IMR-90 (cell line): ENCODE measurements at regions not wholly inside any gene's neighbourhood (a gene's known extent, or its start where the extent isn't known, plus 50 kb on each side); places are given as distances from the start of the nearest gene placed in this dataset.

Source experiments
- ATAC-seq: fragments of 200-7000 bp; cut with Tn5 transposase; 2 replicates; pipeline ENCODE4 v1.9.1; 2020; ENCODE audit warnings: low read depth, mild to moderate bottlenecking, moderate library complexity
- BruUV-seq: library from RNA; stranded (reverse); fragments of 400-500 nt; replicated peaks from 2 replicates; lab custom pipeline; 2021; lab: Mats Ljungman, UMichigan
- CTCF ChIA-PET: fragments of 300-600 bp; formaldehyde crosslinking; extraction: SDS; loops from one replicate; lab custom pipeline; 2021; ENCODE audit warnings: antibody characterized with exemption; lab: Yijun Ruan, JAX
- POLR2A ChIA-PET: fragments of 300-600 bp; sonication (Branson Sonifier 250); formaldehyde crosslinking; loops from one replicate; lab custom pipeline; 2022; ENCODE audit warnings: antibody characterized with exemption; ENCODE audit not compliant: unreplicated experiment; lab: Charles Lee
- DNase-seq: peaks from one replicate; pipeline ENCODE4 v3.0.0; 2013
- H2AFZ ChIP-seq: replicated peaks from 2 replicates; pipeline ENCODE3; 2013; ENCODE audit warnings: low read length, mild to moderate bottlenecking; ENCODE audit not compliant: poor library complexity
- H2AK5ac ChIP-seq: 2 replicates; pipeline ENCODE4 v1.6.1; 2013; ENCODE audit warnings: low read depth, low read length, inconsistent platforms
- H2AK9ac ChIP-seq: replicated peaks from 2 replicates; pipeline ENCODE3; 2013; ENCODE audit warnings: mild to moderate bottlenecking, low read depth, low read length, moderate library complexity; ENCODE audit not compliant: poor library complexity
- H2BK120ac ChIP-seq: 2 replicates; pipeline ENCODE4 v1.6.1; 2013; ENCODE audit warnings: low read depth, low read length, inconsistent platforms
- H2BK15ac ChIP-seq: 3 replicates; pipeline ENCODE4 v1.6.1; 2013; ENCODE audit warnings: low read depth, low read length, inconsistent platforms
- H2BK20ac ChIP-seq: 2 replicates; pipeline ENCODE4 v1.6.1; 2013; ENCODE audit warnings: low read depth, mild to moderate bottlenecking, inconsistent platforms, low read length, moderate library complexity
- H2BK5ac ChIP-seq: 2 replicates; pipeline ENCODE4 v1.6.1; 2013; ENCODE audit warnings: mild to moderate bottlenecking, low read depth, low read length, inconsistent platforms; ENCODE audit not compliant: poor library complexity, severe bottlenecking
- H3K14ac ChIP-seq: replicated peaks from 2 replicates; pipeline ENCODE4 v1.6.1; 2013; ENCODE audit warnings: low read depth, low read length, inconsistent platforms
- H3K18ac ChIP-seq: 2 replicates; pipeline ENCODE4 v1.6.1; 2013; ENCODE audit warnings: low read depth, low read length, control low read depth
- H3K23ac ChIP-seq: 2 replicates; pipeline ENCODE4 v1.6.1; 2013; ENCODE audit warnings: low read depth, low read length, inconsistent platforms
- H3K27ac ChIP-seq: 2 replicates; pipeline ENCODE4 v1.5.1; 2013; ENCODE audit warnings: mild to moderate bottlenecking, control low read depth, low read length; ENCODE audit not compliant: insufficient read depth
- H3K27me3 ChIP-seq: 2 replicates; pipeline ENCODE4 v1.6.1; 2013; ENCODE audit warnings: low read length; ENCODE audit not compliant: control insufficient read depth, insufficient read depth
- H3K36me3 ChIP-seq: 2 replicates; pipeline ENCODE4 v1.6.1; 2013; ENCODE audit warnings: low read length, mixed read lengths; ENCODE audit not compliant: control insufficient read depth, insufficient read depth
- H3K4ac ChIP-seq: 2 replicates; pipeline ENCODE4 v1.6.1; 2013; ENCODE audit warnings: low read depth, low read length, inconsistent platforms
- H3K4me1 ChIP-seq: 2 replicates; pipeline ENCODE4 v1.6.1; 2013; ENCODE audit warnings: low read length, mixed read lengths; ENCODE audit not compliant: control insufficient read depth, insufficient read depth
- H3K4me2 ChIP-seq: 2 replicates; pipeline ENCODE4 v1.6.1; 2013; ENCODE audit warnings: low read depth, mild to moderate bottlenecking, control low read depth, low read length, moderate library complexity
- H3K4me3 ChIP-seq: 2 replicates; pipeline ENCODE4 v1.5.1; 2013; ENCODE audit warnings: low read depth, mild to moderate bottlenecking, control low read depth, low read length, moderate library complexity; ENCODE audit not compliant: insufficient read depth
- H3K56ac ChIP-seq: 2 replicates; pipeline ENCODE4 v1.6.1; 2013; ENCODE audit warnings: low read length, inconsistent platforms; ENCODE audit not compliant: insufficient read depth; ENCODE audit errors: extremely low read depth
- H3K79me1 ChIP-seq, 2 experiments: 2 replicates each; pipeline ENCODE4 v1.6.1; 2013; ENCODE audit warnings: low read length in 2 of 2, inconsistent platforms in 1 of 2, low read depth in 1 of 2
- H3K9ac ChIP-seq: 2 replicates; pipeline ENCODE4 v1.6.1; 2013; ENCODE audit warnings: low read depth, low read length, control low read depth
- H3K9me1 ChIP-seq: 2 replicates; pipeline ENCODE4 v1.6.1; 2013; ENCODE audit warnings: low read length, inconsistent platforms; ENCODE audit not compliant: insufficient read depth
- H3K9me3 ChIP-seq: 2 replicates; pipeline ENCODE4 v1.6.1; 2013; ENCODE audit warnings: low read length; ENCODE audit not compliant: control insufficient read depth, insufficient read depth
- H4K20me1 ChIP-seq: 2 replicates; pipeline ENCODE4 v1.6.1; 2013; ENCODE audit warnings: low read length, inconsistent platforms; ENCODE audit not compliant: insufficient read depth
- H4K5ac ChIP-seq: 2 replicates; pipeline ENCODE4 v1.6.1; 2013; ENCODE audit warnings: mild to moderate bottlenecking, low read depth, low read length, control low read depth
- H4K8ac ChIP-seq, 2 experiments: 2 replicates each; pipeline ENCODE4 v1.6.1; 2013; ENCODE audit warnings: low read depth in 2 of 2, low read length in 2 of 2, control low read depth in 1 of 2, inconsistent platforms in 1 of 2
- H4K91ac ChIP-seq: 2 replicates; pipeline ENCODE4 v1.6.1; 2013; ENCODE audit warnings: low read depth, low read length, inconsistent platforms; ENCODE audit not compliant: insufficient read depth
- BHLHE40 ChIP-seq: fragments of 150-350 bp; IDR thresholded peaks from 2 replicates; pipeline ENCODE4 v1.6.1; 2016; ENCODE audit warnings: mild to moderate bottlenecking, low read depth, low read length
- CEBPB ChIP-seq: IDR thresholded peaks from 2 replicates; pipeline ENCODE4 v1.6.1; 2012; ENCODE audit warnings: low read depth, low read length, improper control_type of control experiment
- CHD1 ChIP-seq: IDR thresholded peaks from 2 replicates; pipeline ENCODE4 v1.6.1; 2012; ENCODE audit warnings: low read depth, low read length, improper control_type of control experiment
- FOS ChIP-seq: fragments of 150-350 bp; IDR thresholded peaks from 2 replicates; pipeline ENCODE4 v1.6.1; 2016; ENCODE audit warnings: low read depth, low read length
- MAFK ChIP-seq: IDR thresholded peaks from 2 replicates; pipeline ENCODE4 v1.6.1; 2012; ENCODE audit warnings: low read depth, low read length, improper control_type of control experiment
- MAZ ChIP-seq: IDR thresholded peaks from 2 replicates; pipeline ENCODE4 v1.6.1; 2012; ENCODE audit warnings: low read depth, mild to moderate bottlenecking, low read length, improper control_type of control experiment, moderate library complexity, borderline replicate concordance
- MXI1 ChIP-seq: IDR thresholded peaks from 2 replicates; pipeline ENCODE4 v1.6.1; 2012; ENCODE audit warnings: low read depth, mild to moderate bottlenecking, low read length, moderate library complexity, borderline replicate concordance
- NFE2L2 ChIP-seq: fragments of 150-350 bp; IDR thresholded peaks from 2 replicates; pipeline ENCODE4 v1.6.1; 2016; ENCODE audit warnings: low read depth, mild to moderate bottlenecking, low read length
- POLR2A ChIP-seq: IDR thresholded peaks from 2 replicates; pipeline ENCODE4 v1.6.1; 2012; ENCODE audit warnings: mild to moderate bottlenecking, low read depth, low read length
- RAD21 ChIP-seq: IDR thresholded peaks from 2 replicates; pipeline ENCODE4 v1.6.1; 2012; ENCODE audit warnings: low read length, improper control_type of control experiment
- RCOR1 ChIP-seq: IDR thresholded peaks from 2 replicates; pipeline ENCODE4 v1.6.1; 2012; ENCODE audit warnings: mild to moderate bottlenecking, low read length, improper control_type of control experiment; ENCODE audit not compliant: insufficient replicate concordance
- RFX5 ChIP-seq: IDR thresholded peaks from 2 replicates; pipeline ENCODE4 v1.8.0; 2012; ENCODE audit warnings: low read depth, mild to moderate bottlenecking, low read length, moderate library complexity
- SMC3 ChIP-seq: fragments of 150-350 bp; IDR thresholded peaks from 2 replicates; pipeline ENCODE4 v1.6.1; 2016; ENCODE audit warnings: low read depth, mild to moderate bottlenecking, antibody characterized with exemption, low read length, moderate library complexity
- WGBS, 2 experiments: methylation state at CpG; one replicate each; pipeline versions ENCODE4 v1.1.5 to v1.1.7; 2013; ENCODE audit warnings: missing lambda C conversion rate in 2 of 2; ENCODE audit not compliant: insufficient read length in 1 of 2; ENCODE audit errors: extremely low coverage in 2 of 2; 5-methylcytosine and 5-hydroxymethylcytosine counted together
- dilution Hi-C: fragments of 300-500 bp; cut with HindIII; formaldehyde crosslinking; loops from one replicate; pipeline ENCODE4 v1.14.3; 2018; ENCODE audit warnings: low sequenced_read_pairs; ENCODE audit not compliant: unreplicated experiment
- in situ Hi-C: fragments of 300-500 bp; cut with MboI; formaldehyde crosslinking; loops from 3 replicates; pipeline ENCODE4 v1.14.3; 2019; ENCODE audit warnings: low sequenced_read_pairs, inconsistent platforms, mixed read lengths
- intact Hi-C: fragments of 100-400 bp; cut with micrococcal nuclease; formaldehyde crosslinking; loops from 2 replicates; pipeline ENCODE4 v1.10.0; 2022
- TF ChIP-seq, protein P1 (sequence below): fragments of 150-350 bp; IDR thresholded peaks from 2 replicates; pipeline ENCODE4 v1.6.1; 2017; ENCODE audit warnings: mild to moderate bottlenecking, antibody characterized with exemption, low read length, low read depth
- TF ChIP-seq, protein P2 (sequence below): conservative IDR thresholded peaks from 2 replicates; pipeline ENCODE4 v1.5.1; 2012; ENCODE audit warnings: mild to moderate bottlenecking, low read depth, low read length, improper control_type of control experiment
- TF ChIP-seq, protein P3 (sequence below): fragments of 150-350 bp; IDR thresholded peaks from 2 replicates; pipeline ENCODE4 v1.6.1; 2016; ENCODE audit warnings: low read depth, mild to moderate bottlenecking, low read length, moderate library complexity, borderline replicate concordance

DNA sequence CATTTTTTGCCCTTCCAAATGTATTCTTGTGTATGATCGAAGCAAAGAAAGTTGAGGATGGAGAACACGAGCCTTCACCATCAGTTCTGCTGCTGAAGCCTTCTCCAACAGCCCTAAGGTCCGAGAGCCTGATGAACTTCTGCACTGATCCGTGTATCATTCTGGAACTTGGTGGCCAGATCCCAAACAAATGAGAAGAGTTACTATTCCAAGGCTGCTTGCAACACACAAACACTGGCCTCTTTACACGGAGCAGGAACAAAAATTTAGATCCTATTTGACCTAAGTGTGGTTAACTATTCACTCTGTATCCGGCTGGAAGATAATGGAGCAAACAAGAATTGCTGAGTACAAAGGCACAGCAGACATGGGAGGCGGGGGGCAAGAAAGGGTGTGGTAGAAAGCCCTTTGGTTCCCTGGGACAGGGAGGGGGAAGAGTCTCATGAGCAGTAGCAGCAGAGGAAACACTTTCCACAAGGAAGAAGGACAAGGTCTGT is 282.9 kb downstream of the SOX9 start:
- H3K27ac ChIP-seq, result no peak overlapping the region
- H2AK9ac ChIP-seq, result peak overlapping the region; percentile 17
- H2AK5ac ChIP-seq, result peak overlapping the region; percentile 90
- no peak overlapping the region for H3K4me2 ChIP-seq
- ChIA-PET POLR2A (no interaction called here), CTCF (no interaction called here)
- no peak overlapping the region for H3K56ac ChIP-seq
- peak overlapping the region; percentile 37; the same call in 1 of the 2 replicates for H3K18ac ChIP-seq
- no peak for DNase-seq
- peak overlapping the region; percentile 22; the same call in 1 of the 2 replicates for H4K5ac ChIP-seq
- H3K9me3 ChIP-seq, result no peaks in the 10 kb centered on the region
- peak overlapping the region; percentile 52 for H3K4ac ChIP-seq
- TF ChIP-seq RFX5 (no peak), BHLHE40 (no peak), POLR2A (no peak), SMC3 (no peak), CHD1 (no peak), RAD21 (no peak), MAZ (no peak), CEBPB (no peak), MAFK (no peak), FOS (no peak), NFE2L2 (no peak), RCOR1 (no peak), MXI1 (no peak)
- TF ChIP-seq, protein P1, sequence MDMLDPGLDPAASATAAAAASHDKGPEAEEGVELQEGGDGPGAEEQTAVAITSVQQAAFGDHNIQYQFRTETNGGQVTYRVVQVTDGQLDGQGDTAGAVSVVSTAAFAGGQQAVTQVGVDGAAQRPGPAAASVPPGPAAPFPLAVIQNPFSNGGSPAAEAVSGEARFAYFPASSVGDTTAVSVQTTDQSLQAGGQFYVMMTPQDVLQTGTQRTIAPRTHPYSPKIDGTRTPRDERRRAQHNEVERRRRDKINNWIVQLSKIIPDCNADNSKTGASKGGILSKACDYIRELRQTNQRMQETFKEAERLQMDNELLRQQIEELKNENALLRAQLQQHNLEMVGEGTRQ, result no peak
- TF ChIP-seq, protein P2, sequence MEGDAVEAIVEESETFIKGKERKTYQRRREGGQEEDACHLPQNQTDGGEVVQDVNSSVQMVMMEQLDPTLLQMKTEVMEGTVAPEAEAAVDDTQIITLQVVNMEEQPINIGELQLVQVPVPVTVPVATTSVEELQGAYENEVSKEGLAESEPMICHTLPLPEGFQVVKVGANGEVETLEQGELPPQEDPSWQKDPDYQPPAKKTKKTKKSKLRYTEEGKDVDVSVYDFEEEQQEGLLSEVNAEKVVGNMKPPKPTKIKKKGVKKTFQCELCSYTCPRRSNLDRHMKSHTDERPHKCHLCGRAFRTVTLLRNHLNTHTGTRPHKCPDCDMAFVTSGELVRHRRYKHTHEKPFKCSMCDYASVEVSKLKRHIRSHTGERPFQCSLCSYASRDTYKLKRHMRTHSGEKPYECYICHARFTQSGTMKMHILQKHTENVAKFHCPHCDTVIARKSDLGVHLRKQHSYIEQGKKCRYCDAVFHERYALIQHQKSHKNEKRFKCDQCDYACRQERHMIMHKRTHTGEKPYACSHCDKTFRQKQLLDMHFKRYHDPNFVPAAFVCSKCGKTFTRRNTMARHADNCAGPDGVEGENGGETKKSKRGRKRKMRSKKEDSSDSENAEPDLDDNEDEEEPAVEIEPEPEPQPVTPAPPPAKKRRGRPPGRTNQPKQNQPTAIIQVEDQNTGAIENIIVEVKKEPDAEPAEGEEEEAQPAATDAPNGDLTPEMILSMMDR, result no peak
- TF ChIP-seq, protein P3, sequence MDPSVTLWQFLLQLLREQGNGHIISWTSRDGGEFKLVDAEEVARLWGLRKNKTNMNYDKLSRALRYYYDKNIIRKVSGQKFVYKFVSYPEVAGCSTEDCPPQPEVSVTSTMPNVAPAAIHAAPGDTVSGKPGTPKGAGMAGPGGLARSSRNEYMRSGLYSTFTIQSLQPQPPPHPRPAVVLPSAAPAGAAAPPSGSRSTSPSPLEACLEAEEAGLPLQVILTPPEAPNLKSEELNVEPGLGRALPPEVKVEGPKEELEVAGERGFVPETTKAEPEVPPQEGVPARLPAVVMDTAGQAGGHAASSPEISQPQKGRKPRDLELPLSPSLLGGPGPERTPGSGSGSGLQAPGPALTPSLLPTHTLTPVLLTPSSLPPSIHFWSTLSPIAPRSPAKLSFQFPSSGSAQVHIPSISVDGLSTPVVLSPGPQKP, result no peak
- H3K9me1 ChIP-seq, result peaks cover 31% of the 10 kb centered on the region
- peak overlapping the region in 1 of 2 experiments; percentile 57; a peak in 1 of 4 replicates for H4K8ac ChIP-seq
- peak overlapping the region; percentile 95 for H2BK120ac ChIP-seq
- in situ Hi-C loops, result no loop called here
- 0 out of 2 replicates have a peak, but pooled peaks cover 2% of the 10 kb centered on the region for H3K36me3 ChIP-seq
- no peak overlapping the region for H3K9ac ChIP-seq
- peaks cover 29% of the 10 kb centered on the region for H3K4me1 ChIP-seq
- H2AFZ ChIP-seq, result no peak overlapping the region
- peak overlapping the region; percentile 84 for H4K91ac ChIP-seq
- H2BK15ac ChIP-seq, result peak overlapping the region; percentile 90
- dilution Hi-C loops, result no loop called here
- H3K79me1 ChIP-seq, result peaks cover 13 to 62% of the 10 kb centered on the region in 2 experiments
- H4K20me1 ChIP-seq, result no peaks in the 10 kb centered on the region
- intact Hi-C loops, result no loop called here
- H3K4me3 ChIP-seq, result no peak overlapping the region
- BruUV-seq, result no TSS peak
- H3K23ac ChIP-seq, result peak overlapping the region; percentile 11; the same call in 1 of the 2 replicates
- H2BK5ac ChIP-seq, result peak overlapping the region; percentile 38
- peak overlapping the region; percentile 65 for H3K14ac ChIP-seq
- no peak for ATAC-seq
- peak overlapping the region; percentile 30; the same call in 1 of the 2 replicates for H2BK20ac ChIP-seq
- H3K27me3 ChIP-seq, result no peaks in the 10 kb centered on the region
- WGBS, 2 experiments, result 93% methylated on average over 5 of the region's 7 CpGs; no CpG with 5 or more reads in 1 of the 2 experiments
